Liver (tissue), 8 donors: ENCODE measurements at regions not wholly inside any gene's neighbourhood (a gene's known extent, or its start where the extent isn't known, plus 50 kb on each side); places are given as distances from the start of the nearest gene placed in this dataset.

Source experiments
- DNase-seq: peaks from one replicate; pipeline ENCODE4 v3.0.0-alpha.2; 2017; ENCODE audit warnings: low spot score
- H3K27ac ChIP-seq, 2 donors: one replicate each; pipeline ENCODE4 v1.7.0; 2013; ENCODE audit warnings: inconsistent platforms in 2 of 2, low read length in 2 of 2, control low read depth in 1 of 2, low read depth in 1 of 2, mild to moderate bottlenecking in 1 of 2
- H3K27me3 ChIP-seq, 4 donors: one replicate each; pipeline versions ENCODE4 v1.6.1 to v1.7.0; 2013; ENCODE audit warnings: low read length in 3 of 4, inconsistent platforms in 1 of 4, mild to moderate bottlenecking in 1 of 4, moderate library complexity in 1 of 4; ENCODE audit not compliant: control insufficient read depth in 4 of 4, insufficient read depth in 4 of 4
- H3K36me3 ChIP-seq, 4 donors: one replicate each; pipeline versions ENCODE4 v1.6.1 to v1.7.0; 2013; ENCODE audit warnings: low read length in 3 of 4, mild to moderate bottlenecking in 3 of 4, low read depth in 1 of 4, moderate library complexity in 1 of 4; ENCODE audit not compliant: control insufficient read depth in 4 of 4, insufficient read depth in 3 of 4
- H3K4me1 ChIP-seq, 4 donors: one replicate each; pipeline versions ENCODE4 v1.6.1 to v1.7.0; 2013; ENCODE audit warnings: low read length in 3 of 4, mild to moderate bottlenecking in 3 of 4, moderate library complexity in 1 of 4; ENCODE audit not compliant: control insufficient read depth in 4 of 4, insufficient read depth in 4 of 4
- H3K4me3 ChIP-seq, 3 donors: one replicate each; pipeline versions ENCODE4 v1.6.1 to v1.7.0; 2013; ENCODE audit warnings: low read length in 3 of 3, control low read depth in 1 of 3, low read depth in 1 of 3, mild to moderate bottlenecking in 1 of 3
- H3K9ac ChIP-seq, 2 donors: one replicate each; pipeline ENCODE4 v1.7.0; 2013; ENCODE audit warnings: low read length in 2 of 2, mild to moderate bottlenecking in 2 of 2, moderate library complexity in 2 of 2, control low read depth in 1 of 2, low read depth in 1 of 2
- H3K9me3 ChIP-seq, 4 donors: one replicate each; pipeline versions ENCODE4 v1.6.1 to v1.7.0; 2013; ENCODE audit warnings: low read length in 3 of 4; ENCODE audit not compliant: control insufficient read depth in 4 of 4
- EGR1 ChIP-seq, 2 donors: IDR thresholded peaks; 2 replicates each; pipeline ENCODE4 v1.6.1; 2016 to 2018; ENCODE audit warnings: antibody characterized with exemption in 2 of 2, low read depth in 2 of 2
- FOXA1 ChIP-seq: IDR thresholded peaks from 2 replicates; pipeline ENCODE4 v1.6.1; 2016; ENCODE audit warnings: antibody characterized with exemption
- FOXA2 ChIP-seq: IDR thresholded peaks from 2 replicates; pipeline ENCODE4 v1.6.1; 2016; ENCODE audit warnings: antibody characterized with exemption
- GABPA ChIP-seq, 2 donors: IDR thresholded peaks in 1 of 2; conservative IDR thresholded peaks in 1 of 2; 2 replicates each; pipeline ENCODE4 v1.6.1; 2016; ENCODE audit warnings: antibody characterized with exemption in 2 of 2, mild to moderate bottlenecking in 1 of 2, moderate library complexity in 1 of 2
- HNF4A ChIP-seq, 2 donors: conservative IDR thresholded peaks; 2 replicates each; pipeline ENCODE4 v1.6.1; 2016; ENCODE audit warnings: antibody characterized with exemption in 2 of 2, mild to moderate bottlenecking in 2 of 2
- HNF4G ChIP-seq: IDR thresholded peaks from 2 replicates; pipeline ENCODE4 v1.6.1; 2016; ENCODE audit warnings: antibody characterized with exemption
- JUND ChIP-seq, 2 donors: IDR thresholded peaks; 2 replicates each; pipeline ENCODE4 v1.6.1; 2016; ENCODE audit warnings: antibody characterized with exemption in 2 of 2
- RAD21 ChIP-seq, 2 donors: IDR thresholded peaks; 2 replicates each; pipeline ENCODE4 v1.6.1; 2016; ENCODE audit warnings: antibody characterized with exemption in 2 of 2, mild to moderate bottlenecking in 2 of 2
- RXRA ChIP-seq, 2 donors: IDR thresholded peaks; 2 replicates each; pipeline ENCODE4 v1.6.1; 2017 to 2018; ENCODE audit warnings: antibody characterized with exemption in 2 of 2, mild to moderate bottlenecking in 1 of 2
- SP1 ChIP-seq: IDR thresholded peaks from 2 replicates; pipeline ENCODE4 v1.6.1; 2018; ENCODE audit warnings: antibody characterized with exemption, mild to moderate bottlenecking
- TAF1 ChIP-seq: conservative IDR thresholded peaks from 2 replicates; pipeline ENCODE4 v1.6.1; 2016; ENCODE audit warnings: antibody characterized with exemption, mild to moderate bottlenecking
- YY1 ChIP-seq: IDR thresholded peaks from 2 replicates; pipeline ENCODE4 v1.6.1; 2016; ENCODE audit warnings: antibody characterized with exemption, mild to moderate bottlenecking
- WGBS: extraction: QIAGEN DNeasy Blood & Tissue Kit; methylation state at CpG from one replicate; pipeline ENCODE4 v1.1.7; 2013; 5-methylcytosine and 5-hydroxymethylcytosine counted together
- TF ChIP-seq, protein P1 (sequence below): fragments of 150-350 bp; IDR thresholded peaks from 2 replicates; pipeline ENCODE4 v1.5.1; 2017; ENCODE audit warnings: improper control_type of control experiment, low read depth, low read length; ENCODE audit not compliant: missing input control
- TF ChIP-seq, protein P2 (sequence below): IDR thresholded peaks from 2 replicates; pipeline ENCODE4 v1.6.1; 2016; ENCODE audit warnings: antibody characterized with exemption
- TF ChIP-seq, protein P3 (sequence below): IDR thresholded peaks from 2 replicates; pipeline ENCODE4 v1.6.1; 2016; ENCODE audit warnings: antibody characterized with exemption, mild to moderate bottlenecking
- TF ChIP-seq, protein P4 (sequence below): IDR thresholded peaks from 2 replicates; pipeline ENCODE4 v1.6.1; 2016; ENCODE audit warnings: antibody characterized with exemption
- TF ChIP-seq, protein P5 (sequence below): IDR thresholded peaks from 2 replicates; pipeline ENCODE4 v1.6.1; 2016; ENCODE audit warnings: antibody characterized with exemption
- donor health status: healthy.
- donor health status: healthy.
- donor health status: healthy.
- donor health status: healthy.
- donor health status: healthy.

DNA sequence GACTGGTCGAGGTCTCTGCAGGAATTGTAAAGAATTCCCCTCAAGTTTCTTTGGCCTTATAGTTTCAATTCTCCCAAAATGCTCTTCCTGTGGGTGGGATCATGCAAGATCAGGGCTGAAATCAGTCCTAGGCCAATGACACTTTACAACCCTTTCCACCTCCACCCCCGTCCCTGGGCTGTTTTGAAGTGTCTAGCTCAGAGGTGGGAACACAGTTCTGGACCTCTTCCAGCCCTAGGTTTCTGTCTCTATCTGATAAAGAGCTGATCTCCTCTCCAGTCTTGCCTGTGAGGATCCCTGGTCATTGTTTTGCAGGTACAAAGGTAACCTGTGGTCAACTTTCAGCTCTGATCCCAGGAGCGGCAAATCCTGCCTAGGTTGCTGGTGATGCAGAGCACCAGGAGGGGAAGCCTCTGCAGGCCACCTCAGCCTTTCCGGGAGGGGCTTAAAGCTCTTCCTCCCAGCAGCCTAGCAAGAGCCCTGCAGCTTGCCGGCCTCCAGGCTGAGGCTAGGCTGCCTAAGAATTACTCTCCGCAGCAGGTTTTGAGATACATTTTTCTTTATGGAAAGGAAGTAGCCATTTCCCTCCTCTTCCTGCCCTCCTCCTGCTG lies 69.8 kb upstream of the WIPF1 start:
- WGBS = 69% methylated on average over 6 of the region's 6 CpGs
- H3K4me1 ChIP-seq = peaks cover 0 to 5% (median 0%) of the 10 kb centered on the region in 4 donors
- H3K36me3 ChIP-seq = no peaks in the 10 kb centered on the region
- H3K9me3 ChIP-seq = peaks cover 0 to 3% (median 0%) of the 10 kb centered on the region in 4 donors
- no peaks in the 10 kb centered on the region for H3K27me3 ChIP-seq
- DNase-seq = no peak
- TF ChIP-seq GABPA (IDR thresholded peaks at IDR 0.05 in 1 of 2, conservative IDR thresholded peaks at IDR 0.05 in 1 of 2) (no peak), SP1 (no peak), FOXA2 (no peak), HNF4A (conservative IDR thresholded peaks at IDR 0.05) (no peak), TAF1 (no peak), HNF4G (no peak), FOXA1 (no peak), YY1 (no peak), RAD21 (IDR thresholded peaks at IDR 0.05) (no peak), EGR1 (IDR thresholded peaks at IDR 0.05; ENCODE audit: low read depth in 2 of 2) (no peak), RXRA (IDR thresholded peaks at IDR 0.05) (no peak)
- TF ChIP-seq, protein P1, sequence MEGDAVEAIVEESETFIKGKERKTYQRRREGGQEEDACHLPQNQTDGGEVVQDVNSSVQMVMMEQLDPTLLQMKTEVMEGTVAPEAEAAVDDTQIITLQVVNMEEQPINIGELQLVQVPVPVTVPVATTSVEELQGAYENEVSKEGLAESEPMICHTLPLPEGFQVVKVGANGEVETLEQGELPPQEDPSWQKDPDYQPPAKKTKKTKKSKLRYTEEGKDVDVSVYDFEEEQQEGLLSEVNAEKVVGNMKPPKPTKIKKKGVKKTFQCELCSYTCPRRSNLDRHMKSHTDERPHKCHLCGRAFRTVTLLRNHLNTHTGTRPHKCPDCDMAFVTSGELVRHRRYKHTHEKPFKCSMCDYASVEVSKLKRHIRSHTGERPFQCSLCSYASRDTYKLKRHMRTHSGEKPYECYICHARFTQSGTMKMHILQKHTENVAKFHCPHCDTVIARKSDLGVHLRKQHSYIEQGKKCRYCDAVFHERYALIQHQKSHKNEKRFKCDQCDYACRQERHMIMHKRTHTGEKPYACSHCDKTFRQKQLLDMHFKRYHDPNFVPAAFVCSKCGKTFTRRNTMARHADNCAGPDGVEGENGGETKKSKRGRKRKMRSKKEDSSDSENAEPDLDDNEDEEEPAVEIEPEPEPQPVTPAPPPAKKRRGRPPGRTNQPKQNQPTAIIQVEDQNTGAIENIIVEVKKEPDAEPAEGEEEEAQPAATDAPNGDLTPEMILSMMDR = no peak
- TF ChIP-seq, protein P2, sequence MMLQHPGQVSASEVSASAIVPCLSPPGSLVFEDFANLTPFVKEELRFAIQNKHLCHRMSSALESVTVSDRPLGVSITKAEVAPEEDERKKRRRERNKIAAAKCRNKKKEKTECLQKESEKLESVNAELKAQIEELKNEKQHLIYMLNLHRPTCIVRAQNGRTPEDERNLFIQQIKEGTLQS = no peak
- TF ChIP-seq, protein P3, sequence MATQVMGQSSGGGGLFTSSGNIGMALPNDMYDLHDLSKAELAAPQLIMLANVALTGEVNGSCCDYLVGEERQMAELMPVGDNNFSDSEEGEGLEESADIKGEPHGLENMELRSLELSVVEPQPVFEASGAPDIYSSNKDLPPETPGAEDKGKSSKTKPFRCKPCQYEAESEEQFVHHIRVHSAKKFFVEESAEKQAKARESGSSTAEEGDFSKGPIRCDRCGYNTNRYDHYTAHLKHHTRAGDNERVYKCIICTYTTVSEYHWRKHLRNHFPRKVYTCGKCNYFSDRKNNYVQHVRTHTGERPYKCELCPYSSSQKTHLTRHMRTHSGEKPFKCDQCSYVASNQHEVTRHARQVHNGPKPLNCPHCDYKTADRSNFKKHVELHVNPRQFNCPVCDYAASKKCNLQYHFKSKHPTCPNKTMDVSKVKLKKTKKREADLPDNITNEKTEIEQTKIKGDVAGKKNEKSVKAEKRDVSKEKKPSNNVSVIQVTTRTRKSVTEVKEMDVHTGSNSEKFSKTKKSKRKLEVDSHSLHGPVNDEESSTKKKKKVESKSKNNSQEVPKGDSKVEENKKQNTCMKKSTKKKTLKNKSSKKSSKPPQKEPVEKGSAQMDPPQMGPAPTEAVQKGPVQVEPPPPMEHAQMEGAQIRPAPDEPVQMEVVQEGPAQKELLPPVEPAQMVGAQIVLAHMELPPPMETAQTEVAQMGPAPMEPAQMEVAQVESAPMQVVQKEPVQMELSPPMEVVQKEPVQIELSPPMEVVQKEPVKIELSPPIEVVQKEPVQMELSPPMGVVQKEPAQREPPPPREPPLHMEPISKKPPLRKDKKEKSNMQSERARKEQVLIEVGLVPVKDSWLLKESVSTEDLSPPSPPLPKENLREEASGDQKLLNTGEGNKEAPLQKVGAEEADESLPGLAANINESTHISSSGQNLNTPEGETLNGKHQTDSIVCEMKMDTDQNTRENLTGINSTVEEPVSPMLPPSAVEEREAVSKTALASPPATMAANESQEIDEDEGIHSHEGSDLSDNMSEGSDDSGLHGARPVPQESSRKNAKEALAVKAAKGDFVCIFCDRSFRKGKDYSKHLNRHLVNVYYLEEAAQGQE = no peak
- TF ChIP-seq, protein P4, sequence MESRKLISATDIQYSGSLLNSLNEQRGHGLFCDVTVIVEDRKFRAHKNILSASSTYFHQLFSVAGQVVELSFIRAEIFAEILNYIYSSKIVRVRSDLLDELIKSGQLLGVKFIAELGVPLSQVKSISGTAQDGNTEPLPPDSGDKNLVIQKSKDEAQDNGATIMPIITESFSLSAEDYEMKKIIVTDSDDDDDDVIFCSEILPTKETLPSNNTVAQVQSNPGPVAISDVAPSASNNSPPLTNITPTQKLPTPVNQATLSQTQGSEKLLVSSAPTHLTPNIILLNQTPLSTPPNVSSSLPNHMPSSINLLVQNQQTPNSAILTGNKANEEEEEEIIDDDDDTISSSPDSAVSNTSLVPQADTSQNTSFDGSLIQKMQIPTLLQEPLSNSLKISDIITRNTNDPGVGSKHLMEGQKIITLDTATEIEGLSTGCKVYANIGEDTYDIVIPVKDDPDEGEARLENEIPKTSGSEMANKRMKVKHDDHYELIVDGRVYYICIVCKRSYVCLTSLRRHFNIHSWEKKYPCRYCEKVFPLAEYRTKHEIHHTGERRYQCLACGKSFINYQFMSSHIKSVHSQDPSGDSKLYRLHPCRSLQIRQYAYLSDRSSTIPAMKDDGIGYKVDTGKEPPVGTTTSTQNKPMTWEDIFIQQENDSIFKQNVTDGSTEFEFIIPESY = no peak
- H3K9ac ChIP-seq = no peak overlapping the region
- no peak overlapping the region for H3K4me3 ChIP-seq
- H3K27ac ChIP-seq = peak overlapping the region in 1 of 2 donors; percentile 16

DNA sequence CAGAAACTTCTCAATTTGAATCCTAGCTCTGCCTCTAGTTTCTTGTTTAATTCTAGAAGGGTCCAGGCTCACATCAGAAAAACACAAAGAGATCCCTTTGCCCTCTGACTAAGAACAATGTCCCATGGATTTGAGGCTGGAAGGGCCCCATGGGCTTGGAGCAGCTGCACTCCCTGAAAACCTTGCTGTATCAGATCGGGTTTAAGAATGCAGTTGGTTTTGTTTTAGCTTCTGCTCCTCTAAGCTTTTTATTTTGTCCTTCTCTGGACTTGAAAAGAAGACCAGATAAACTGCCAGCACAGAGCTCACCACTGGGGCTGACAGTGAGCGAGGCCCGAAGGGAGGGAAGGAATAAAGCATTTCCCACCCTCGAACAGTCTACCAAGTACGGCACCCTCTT lies 69.2 kb upstream of the WIPF1 start:
- peak overlapping the region; percentile 5 to 16 for H3K27ac ChIP-seq
- DNase-seq = no peak
- H3K27me3 ChIP-seq = no peaks in the 10 kb centered on the region
- H3K36me3 ChIP-seq = no peaks in the 10 kb centered on the region
- peaks cover 0 to 1% (median 0%) of the 10 kb centered on the region in 4 donors for H3K9me3 ChIP-seq
- H3K4me3 ChIP-seq = no peak overlapping the region
- H3K9ac ChIP-seq = no peak overlapping the region
- WGBS = 75% methylated on average over 5 of the region's 5 CpGs
- no peak for TF ChIP-seq FOXA2
- no peak for TF ChIP-seq GABPA (IDR thresholded peaks at IDR 0.05 in 1 of 2, conservative IDR thresholded peaks at IDR 0.05 in 1 of 2)
- TF ChIP-seq JUND (IDR thresholded peaks at IDR 0.05) = no peak
- TF ChIP-seq TAF1 = no peak
- TF ChIP-seq, protein P1 = no peak
- TF ChIP-seq HNF4A (conservative IDR thresholded peaks at IDR 0.05) = no peak
- TF ChIP-seq, protein P5, sequence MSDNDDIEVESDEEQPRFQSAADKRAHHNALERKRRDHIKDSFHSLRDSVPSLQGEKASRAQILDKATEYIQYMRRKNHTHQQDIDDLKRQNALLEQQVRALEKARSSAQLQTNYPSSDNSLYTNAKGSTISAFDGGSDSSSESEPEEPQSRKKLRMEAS = no peak
- TF ChIP-seq, protein P3 = no peak
- no peak for TF ChIP-seq YY1
- H3K4me1 ChIP-seq = peaks cover 0 to 5% (median 0%) of the 10 kb centered on the region in 4 donors
